ENCODE measurements at regions not wholly inside any gene's neighbourhood (a gene's known extent, or its start where the extent isn't known, plus 50 kb on each side); places are given as distances from the start of the nearest gene placed in this dataset.

GRCh38 chr2:49598231-49598630 lies 443.9 kb upstream of the FSHR start:
- DNase-seq: no peak
- no peaks in the 10 kb centered on the region for H3K27me3 ChIP-seq
- H3K27ac ChIP-seq: no peak overlapping the region
- H3K36me3 ChIP-seq: no peaks in the 10 kb centered on the region
- 77 to 84% methylated on average over 1 of the region's 1 CpG for WGBS, 2 donors
- H3K9me3 ChIP-seq: peaks cover 0 to 7% (median 0%) of the 10 kb centered on the region in 4 donors
- H3K4me1 ChIP-seq: no peaks in the 10 kb centered on the region
- intact Hi-C loops (cut with DNase I): no loop called here
- no peak overlapping the region for H3K4me3 ChIP-seq
- TF ChIP-seq POLR2AphosphoS5 (IDR thresholded peaks at IDR 0.05): no peak
- TF ChIP-seq EP300 (IDR thresholded peaks at IDR 0.05): no peak
- TF ChIP-seq POLR2A (IDR thresholded peaks at IDR 0.05): no peak
- TF ChIP-seq, protein P1, sequence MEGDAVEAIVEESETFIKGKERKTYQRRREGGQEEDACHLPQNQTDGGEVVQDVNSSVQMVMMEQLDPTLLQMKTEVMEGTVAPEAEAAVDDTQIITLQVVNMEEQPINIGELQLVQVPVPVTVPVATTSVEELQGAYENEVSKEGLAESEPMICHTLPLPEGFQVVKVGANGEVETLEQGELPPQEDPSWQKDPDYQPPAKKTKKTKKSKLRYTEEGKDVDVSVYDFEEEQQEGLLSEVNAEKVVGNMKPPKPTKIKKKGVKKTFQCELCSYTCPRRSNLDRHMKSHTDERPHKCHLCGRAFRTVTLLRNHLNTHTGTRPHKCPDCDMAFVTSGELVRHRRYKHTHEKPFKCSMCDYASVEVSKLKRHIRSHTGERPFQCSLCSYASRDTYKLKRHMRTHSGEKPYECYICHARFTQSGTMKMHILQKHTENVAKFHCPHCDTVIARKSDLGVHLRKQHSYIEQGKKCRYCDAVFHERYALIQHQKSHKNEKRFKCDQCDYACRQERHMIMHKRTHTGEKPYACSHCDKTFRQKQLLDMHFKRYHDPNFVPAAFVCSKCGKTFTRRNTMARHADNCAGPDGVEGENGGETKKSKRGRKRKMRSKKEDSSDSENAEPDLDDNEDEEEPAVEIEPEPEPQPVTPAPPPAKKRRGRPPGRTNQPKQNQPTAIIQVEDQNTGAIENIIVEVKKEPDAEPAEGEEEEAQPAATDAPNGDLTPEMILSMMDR (IDR thresholded peaks at IDR 0.05): no peak

DNA sequence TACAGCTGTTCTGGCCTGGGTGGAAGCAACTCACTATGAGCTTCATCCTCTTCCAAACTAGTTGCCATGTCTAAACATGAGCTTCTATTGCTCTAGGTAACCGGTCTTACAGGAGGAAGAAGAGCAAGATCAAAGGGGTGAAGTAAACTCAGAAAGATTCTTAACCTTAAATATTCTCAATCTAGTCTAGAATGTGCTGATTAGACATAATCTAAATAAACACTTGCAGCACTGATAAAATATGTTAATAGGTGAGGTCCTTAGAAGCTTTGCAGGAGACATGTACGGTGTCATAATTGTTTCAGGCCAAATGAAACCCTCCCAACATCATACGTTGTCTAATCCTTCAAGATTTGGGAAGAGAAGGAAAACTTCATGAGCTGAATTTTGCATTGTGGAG lies 431.6 kb upstream of the FSHR start:
- 90 to 94% methylated on average over 3 of the region's 3 CpGs for WGBS, 2 donors
- TF ChIP-seq EP300 (IDR thresholded peaks at IDR 0.05) (no peak), POLR2AphosphoS5 (IDR thresholded peaks at IDR 0.05) (no peak), POLR2A (IDR thresholded peaks at IDR 0.05) (no peak)
- TF ChIP-seq, protein P1 (IDR thresholded peaks at IDR 0.05): no peak
- no peak for DNase-seq

DNA sequence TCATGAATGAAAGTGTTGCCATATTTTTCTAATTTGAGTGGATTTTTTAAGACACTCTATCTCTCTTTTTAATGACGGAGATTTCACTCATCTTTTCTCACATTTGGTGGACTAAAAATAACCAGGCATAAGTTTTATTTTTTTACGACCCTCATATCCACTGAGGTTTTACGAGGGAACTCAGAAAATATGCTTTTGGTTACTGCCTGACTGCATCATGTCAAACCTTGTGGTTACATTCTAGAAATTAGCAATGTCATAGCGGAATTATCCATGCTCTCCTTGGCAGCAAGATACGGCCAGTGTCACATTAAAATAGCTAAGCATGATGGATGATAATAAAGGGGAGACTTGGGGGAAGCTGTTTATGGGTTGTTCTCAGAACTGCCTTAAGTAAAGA lies 428.6 kb upstream of the FSHR start:
- H3K27ac ChIP-seq: no peak overlapping the region
- no peaks in the 10 kb centered on the region for H3K36me3 ChIP-seq
- intact Hi-C loops (cut with DNase I): no loop called here
- TF ChIP-seq POLR2AphosphoS5 (IDR thresholded peaks at IDR 0.05): no peak
- TF ChIP-seq, protein P1 (IDR thresholded peaks at IDR 0.05): no peak
- TF ChIP-seq EP300 (IDR thresholded peaks at IDR 0.05): no peak
- no peak for TF ChIP-seq POLR2A (IDR thresholded peaks at IDR 0.05)
- peaks cover 0 to 13% (median 10%) of the 10 kb centered on the region in 4 donors for H3K4me1 ChIP-seq
- no peaks in the 10 kb centered on the region for H3K27me3 ChIP-seq
- 24 to 47% methylated on average over 5 of the region's 5 CpGs for WGBS, 2 donors
- no peaks in the 10 kb centered on the region for H3K9me3 ChIP-seq
- DNase-seq: no peak
- H3K4me3 ChIP-seq: no peak overlapping the region

More for the DNA sequence above, 431.6 kb upstream of the FSHR start:
- intact Hi-C loops (cut with DNase I): no loop called here
- H3K4me1 ChIP-seq: peaks cover 0 to 13% (median 10%) of the 10 kb centered on the region in 4 donors
- no peaks in the 10 kb centered on the region for H3K27me3 ChIP-seq
- no peak overlapping the region for H3K27ac ChIP-seq
- H3K9me3 ChIP-seq: peaks cover 0 to 3% (median 0%) of the 10 kb centered on the region in 4 donors
- H3K36me3 ChIP-seq: no peaks in the 10 kb centered on the region
- no peak overlapping the region for H3K4me3 ChIP-seq

GRCh38 chr2:49577041-49577440 lies 422.7 kb upstream of the FSHR start:
- intact Hi-C loops (cut with DNase I): no loop called here
- TF ChIP-seq, protein P1 (IDR thresholded peaks at IDR 0.05): no peak
- TF ChIP-seq EP300 (IDR thresholded peaks at IDR 0.05): no peak
- TF ChIP-seq POLR2A (IDR thresholded peaks at IDR 0.05): no peak
- no peak for TF ChIP-seq POLR2AphosphoS5 (IDR thresholded peaks at IDR 0.05)
- H3K9me3 ChIP-seq: no peaks in the 10 kb centered on the region
- no peak overlapping the region for H3K27ac ChIP-seq
- 50 to 57% methylated on average over 1 of the region's 1 CpG for WGBS, 2 donors
- no peaks in the 10 kb centered on the region for H3K36me3 ChIP-seq
- H3K27me3 ChIP-seq: no peaks in the 10 kb centered on the region
- H3K4me1 ChIP-seq: no peaks in the 10 kb centered on the region
- no peak overlapping the region for H3K4me3 ChIP-seq
- no peak for DNase-seq

- Histone ChIP-seq H3K36me3 (no peaks in the 10 kb centered on the region), H3K9me3 (no peaks in the 10 kb centered on the region), H3K27me3 (no peaks in the 10 kb centered on the region), H3K4me1 (no peaks in the 10 kb centered on the region), H3K27ac (no peak overlapping the region), H3K4me3 (no peak overlapping the region)
- TF ChIP-seq POLR2A (IDR thresholded peaks at IDR 0.05) (no peak), POLR2AphosphoS5 (IDR thresholded peaks at IDR 0.05) (no peak), EP300 (IDR thresholded peaks at IDR 0.05) (no peak)
- TF ChIP-seq, protein P1 (IDR thresholded peaks at IDR 0.05): no peak
- no peak for DNase-seq
- intact Hi-C loops (cut with DNase I): no loop called here
- 86 to 88% methylated on average over 1 of the region's 1 CpG for WGBS, 2 donors
Observed at GRCh38 chr2:49569176-49569575, 414.9 kb upstream of the FSHR start.
